HEK293 (cell line): ENCODE measurements at regions not wholly inside any gene's neighbourhood (a gene's known extent, or its start where the extent isn't known, plus 50 kb on each side); places are given as distances from the start of the nearest gene placed in this dataset.

Experiments used
- MYNN ChIP-seq: fragments of 450-650 bp; formaldehyde crosslinking; IDR thresholded peaks from 2 replicates; pipeline ENCODE4 v1.5.1; 2016; ENCODE audit warnings: missing biosample characterization, missing genetic modification characterization, borderline replicate concordance
- ZFP69B ChIP-seq: fragments of 450-650 bp; formaldehyde crosslinking; IDR thresholded peaks from 2 replicates; pipeline ENCODE4 v1.5.1; 2016; ENCODE audit warnings: missing biosample characterization, missing genetic modification characterization
- ZNF426 ChIP-seq: fragments of 450-650 bp; formaldehyde crosslinking; IDR thresholded peaks from 2 replicates; pipeline ENCODE4 v1.5.1; 2017; ENCODE audit warnings: missing biosample characterization, missing genetic modification characterization, mild to moderate bottlenecking, inconsistent platforms, moderate library complexity
- ZNF792 ChIP-seq: fragments of 450-650 bp; formaldehyde crosslinking; IDR thresholded peaks from 2 replicates; pipeline ENCODE4 v1.5.1; 2016; ENCODE audit warnings: missing biosample characterization, missing genetic modification characterization
- TF ChIP-seq, protein P1 (sequence below): fragments of 450-650 bp; formaldehyde crosslinking; IDR thresholded peaks from 2 replicates; pipeline ENCODE4 v1.5.1; 2016; ENCODE audit warnings: missing biosample characterization, missing genetic modification characterization
- TF ChIP-seq, protein P2 (sequence below): fragments of 450-650 bp; formaldehyde crosslinking; IDR thresholded peaks from 2 replicates; pipeline ENCODE4 v1.5.1; 2016; ENCODE audit warnings: missing biosample characterization, missing genetic modification characterization, low read depth

DNA sequence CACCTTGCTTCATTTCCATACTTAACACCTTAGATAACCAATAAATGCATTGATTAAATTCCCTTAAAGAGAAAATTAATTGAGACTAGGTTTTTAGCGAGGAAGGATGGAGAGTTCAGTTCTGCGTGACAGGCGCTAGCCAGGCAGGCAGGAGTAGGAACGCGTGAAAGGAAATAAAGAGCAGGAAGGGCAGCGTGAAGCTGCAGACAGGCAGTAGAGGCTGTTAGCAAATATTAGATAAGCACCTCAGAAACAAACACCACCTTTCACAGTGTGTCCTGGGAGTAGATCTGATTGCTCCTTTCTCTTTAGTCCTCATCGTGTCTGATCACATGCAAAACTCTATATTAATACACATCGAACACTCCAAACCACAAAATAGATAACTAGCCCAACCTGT lies 282.7 kb upstream of the ADGRL2 start:
- no peak for TF ChIP-seq ZNF426 (tag by site-specific recombination)
- TF ChIP-seq ZNF792, result no peak
- TF ChIP-seq ZFP69B, result no peak
- TF ChIP-seq, protein P1, sequence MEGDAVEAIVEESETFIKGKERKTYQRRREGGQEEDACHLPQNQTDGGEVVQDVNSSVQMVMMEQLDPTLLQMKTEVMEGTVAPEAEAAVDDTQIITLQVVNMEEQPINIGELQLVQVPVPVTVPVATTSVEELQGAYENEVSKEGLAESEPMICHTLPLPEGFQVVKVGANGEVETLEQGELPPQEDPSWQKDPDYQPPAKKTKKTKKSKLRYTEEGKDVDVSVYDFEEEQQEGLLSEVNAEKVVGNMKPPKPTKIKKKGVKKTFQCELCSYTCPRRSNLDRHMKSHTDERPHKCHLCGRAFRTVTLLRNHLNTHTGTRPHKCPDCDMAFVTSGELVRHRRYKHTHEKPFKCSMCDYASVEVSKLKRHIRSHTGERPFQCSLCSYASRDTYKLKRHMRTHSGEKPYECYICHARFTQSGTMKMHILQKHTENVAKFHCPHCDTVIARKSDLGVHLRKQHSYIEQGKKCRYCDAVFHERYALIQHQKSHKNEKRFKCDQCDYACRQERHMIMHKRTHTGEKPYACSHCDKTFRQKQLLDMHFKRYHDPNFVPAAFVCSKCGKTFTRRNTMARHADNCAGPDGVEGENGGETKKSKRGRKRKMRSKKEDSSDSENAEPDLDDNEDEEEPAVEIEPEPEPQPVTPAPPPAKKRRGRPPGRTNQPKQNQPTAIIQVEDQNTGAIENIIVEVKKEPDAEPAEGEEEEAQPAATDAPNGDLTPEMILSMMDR, result no peak
- TF ChIP-seq MYNN (tag by site-specific recombination), result no peak
- TF ChIP-seq, protein P2, sequence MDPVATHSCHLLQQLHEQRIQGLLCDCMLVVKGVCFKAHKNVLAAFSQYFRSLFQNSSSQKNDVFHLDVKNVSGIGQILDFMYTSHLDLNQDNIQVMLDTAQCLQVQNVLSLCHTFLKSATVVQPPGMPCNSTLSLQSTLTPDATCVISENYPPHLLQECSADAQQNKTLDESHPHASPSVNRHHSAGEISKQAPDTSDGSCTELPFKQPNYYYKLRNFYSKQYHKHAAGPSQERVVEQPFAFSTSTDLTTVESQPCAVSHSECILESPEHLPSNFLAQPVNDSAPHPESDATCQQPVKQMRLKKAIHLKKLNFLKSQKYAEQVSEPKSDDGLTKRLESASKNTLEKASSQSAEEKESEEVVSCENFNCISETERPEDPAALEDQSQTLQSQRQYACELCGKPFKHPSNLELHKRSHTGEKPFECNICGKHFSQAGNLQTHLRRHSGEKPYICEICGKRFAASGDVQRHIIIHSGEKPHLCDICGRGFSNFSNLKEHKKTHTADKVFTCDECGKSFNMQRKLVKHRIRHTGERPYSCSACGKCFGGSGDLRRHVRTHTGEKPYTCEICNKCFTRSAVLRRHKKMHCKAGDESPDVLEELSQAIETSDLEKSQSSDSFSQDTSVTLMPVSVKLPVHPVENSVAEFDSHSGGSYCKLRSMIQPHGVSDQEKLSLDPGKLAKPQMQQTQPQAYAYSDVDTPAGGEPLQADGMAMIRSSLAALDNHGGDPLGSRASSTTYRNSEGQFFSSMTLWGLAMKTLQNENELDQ, result no peak
